ENCODE measurements at regions not wholly inside any gene's neighbourhood (a gene's known extent, or its start where the extent isn't known, plus 50 kb on each side); places are given as distances from the start of the nearest gene placed in this dataset.
A peak's percentile ranks its signal among the peaks of the same experiment; 100 is the strongest.

DNA sequence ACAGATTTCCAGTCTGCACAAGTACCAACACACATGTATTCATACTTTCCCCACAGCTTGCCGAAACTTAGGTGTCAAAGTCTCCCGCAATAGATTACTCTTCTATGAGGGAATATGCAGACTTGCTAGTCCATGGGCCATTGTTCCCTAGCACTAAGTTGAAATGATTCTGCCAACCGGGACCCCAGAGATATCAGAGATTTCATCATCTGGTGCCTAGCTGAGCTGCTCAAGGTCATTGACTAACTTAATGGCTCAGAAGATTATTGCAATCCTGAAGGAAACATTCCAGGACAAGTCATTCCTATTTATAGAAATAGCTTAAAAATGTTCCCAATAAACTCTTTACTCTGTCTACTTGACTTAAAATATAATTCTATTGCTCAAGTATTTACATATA, 202.6 kb downstream of the PIK3R1 start:
- H3K4me3 ChIP-seq: no peak overlapping the region
- peaks cover 16% of the 10 kb centered on the region for H3K4me1 ChIP-seq (ENCODE audit: insufficient read depth)
- TF ChIP-seq EP300 (IDR thresholded peaks at IDR 0.05) (no peak), POLR2A (IDR thresholded peaks at IDR 0.05) (no peak)
- TF ChIP-seq, protein P1, sequence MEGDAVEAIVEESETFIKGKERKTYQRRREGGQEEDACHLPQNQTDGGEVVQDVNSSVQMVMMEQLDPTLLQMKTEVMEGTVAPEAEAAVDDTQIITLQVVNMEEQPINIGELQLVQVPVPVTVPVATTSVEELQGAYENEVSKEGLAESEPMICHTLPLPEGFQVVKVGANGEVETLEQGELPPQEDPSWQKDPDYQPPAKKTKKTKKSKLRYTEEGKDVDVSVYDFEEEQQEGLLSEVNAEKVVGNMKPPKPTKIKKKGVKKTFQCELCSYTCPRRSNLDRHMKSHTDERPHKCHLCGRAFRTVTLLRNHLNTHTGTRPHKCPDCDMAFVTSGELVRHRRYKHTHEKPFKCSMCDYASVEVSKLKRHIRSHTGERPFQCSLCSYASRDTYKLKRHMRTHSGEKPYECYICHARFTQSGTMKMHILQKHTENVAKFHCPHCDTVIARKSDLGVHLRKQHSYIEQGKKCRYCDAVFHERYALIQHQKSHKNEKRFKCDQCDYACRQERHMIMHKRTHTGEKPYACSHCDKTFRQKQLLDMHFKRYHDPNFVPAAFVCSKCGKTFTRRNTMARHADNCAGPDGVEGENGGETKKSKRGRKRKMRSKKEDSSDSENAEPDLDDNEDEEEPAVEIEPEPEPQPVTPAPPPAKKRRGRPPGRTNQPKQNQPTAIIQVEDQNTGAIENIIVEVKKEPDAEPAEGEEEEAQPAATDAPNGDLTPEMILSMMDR (IDR thresholded peaks at IDR 0.05): no peak
- no peak overlapping the region for H3K27ac ChIP-seq
- peak in 2 of 5 donors; percentile 23 to 54 for DNase-seq
- no peaks in the 10 kb centered on the region for H3K36me3 ChIP-seq
- H3K27me3 ChIP-seq: no peaks in the 10 kb centered on the region
- intact Hi-C loops (cut with DNase I): no loop called here
- H3K9me3 ChIP-seq: no peaks in the 10 kb centered on the region
- 54 to 63% (median 59%) methylated on average over 3 of the region's 3 CpGs for WGBS, 3 donors

DNA sequence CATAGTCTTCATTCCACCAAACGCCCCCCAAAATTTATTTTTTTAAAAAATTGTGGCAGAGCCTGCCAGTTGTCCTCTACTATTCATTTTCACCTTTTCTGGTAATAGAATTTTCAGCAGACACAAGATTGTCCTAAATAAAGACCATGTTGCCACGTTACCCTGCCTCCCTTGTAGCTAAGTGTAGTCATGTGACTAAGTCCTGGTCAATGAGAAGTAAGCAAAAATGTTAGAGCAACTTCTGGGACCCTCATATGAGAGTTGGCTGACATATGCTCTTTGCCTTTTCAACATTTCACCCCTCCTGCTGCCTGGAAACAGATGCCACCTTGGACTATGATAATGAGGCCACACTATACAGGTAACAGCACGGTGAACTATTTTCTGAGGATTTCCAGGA, 203.1 kb downstream of the PIK3R1 start:
- no peak for TF ChIP-seq POLR2A (IDR thresholded peaks at IDR 0.05)
- TF ChIP-seq, protein P1 (IDR thresholded peaks at IDR 0.05): no peak
- no peak for TF ChIP-seq EP300 (IDR thresholded peaks at IDR 0.05)
- Histone ChIP-seq H3K27me3 (no peaks in the 10 kb centered on the region), H3K4me1 (ENCODE audit: insufficient read depth) (peaks cover 16% of the 10 kb centered on the region), H3K36me3 (no peaks in the 10 kb centered on the region), H3K27ac (no peak overlapping the region), H3K4me3 (no peak overlapping the region), H3K9me3 (no peaks in the 10 kb centered on the region)
- DNase-seq: no peak
- intact Hi-C loops (cut with DNase I): no loop called here
- 80 to 86% (median 85%) methylated on average over 3 of the region's 3 CpGs for WGBS, 3 donors

DNA sequence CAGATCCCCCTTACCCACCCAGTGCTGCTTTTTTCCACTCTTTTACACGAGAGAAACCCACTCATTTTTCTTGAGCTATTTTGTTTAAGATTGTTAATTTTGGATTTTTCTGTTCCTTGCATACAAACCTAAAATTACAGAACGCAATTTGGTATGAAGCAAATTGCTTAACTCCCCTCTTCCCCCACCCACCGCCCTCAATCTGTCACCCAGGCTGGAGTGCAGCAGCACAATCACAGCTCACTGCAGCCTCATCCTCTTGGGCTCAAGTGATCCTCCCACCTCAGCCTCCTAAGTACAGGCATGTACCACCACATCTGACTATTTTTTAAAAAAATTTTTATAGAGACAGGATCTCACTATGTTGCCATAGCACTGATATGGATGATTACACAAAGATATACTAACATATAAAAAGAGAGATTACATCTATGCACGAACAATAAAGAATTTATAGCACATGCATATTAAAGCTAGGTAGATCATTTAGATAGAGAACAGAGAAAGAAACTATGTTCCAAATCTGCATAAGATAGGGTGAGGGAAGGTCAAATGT, 203.6 kb downstream of the PIK3R1 start:
- peak overlapping the region; percentile 2 to 51 for H3K27ac ChIP-seq
- no peak for DNase-seq
- no peak overlapping the region for H3K4me3 ChIP-seq
- H3K9me3 ChIP-seq: no peaks in the 10 kb centered on the region
- TF ChIP-seq POLR2A (IDR thresholded peaks at IDR 0.05) (no peak), EP300 (IDR thresholded peaks at IDR 0.05) (no peak)
- TF ChIP-seq, protein P1 (IDR thresholded peaks at IDR 0.05): no peak
- peaks cover 16% of the 10 kb centered on the region for H3K4me1 ChIP-seq (ENCODE audit: insufficient read depth)
- intact Hi-C loops (cut with DNase I): no loop called here
- H3K36me3 ChIP-seq: no peaks in the 10 kb centered on the region
- H3K27me3 ChIP-seq: no peaks in the 10 kb centered on the region
- 77 to 84% (median 82%) methylated on average over 4 of the region's 4 CpGs for WGBS, 3 donors

DNA sequence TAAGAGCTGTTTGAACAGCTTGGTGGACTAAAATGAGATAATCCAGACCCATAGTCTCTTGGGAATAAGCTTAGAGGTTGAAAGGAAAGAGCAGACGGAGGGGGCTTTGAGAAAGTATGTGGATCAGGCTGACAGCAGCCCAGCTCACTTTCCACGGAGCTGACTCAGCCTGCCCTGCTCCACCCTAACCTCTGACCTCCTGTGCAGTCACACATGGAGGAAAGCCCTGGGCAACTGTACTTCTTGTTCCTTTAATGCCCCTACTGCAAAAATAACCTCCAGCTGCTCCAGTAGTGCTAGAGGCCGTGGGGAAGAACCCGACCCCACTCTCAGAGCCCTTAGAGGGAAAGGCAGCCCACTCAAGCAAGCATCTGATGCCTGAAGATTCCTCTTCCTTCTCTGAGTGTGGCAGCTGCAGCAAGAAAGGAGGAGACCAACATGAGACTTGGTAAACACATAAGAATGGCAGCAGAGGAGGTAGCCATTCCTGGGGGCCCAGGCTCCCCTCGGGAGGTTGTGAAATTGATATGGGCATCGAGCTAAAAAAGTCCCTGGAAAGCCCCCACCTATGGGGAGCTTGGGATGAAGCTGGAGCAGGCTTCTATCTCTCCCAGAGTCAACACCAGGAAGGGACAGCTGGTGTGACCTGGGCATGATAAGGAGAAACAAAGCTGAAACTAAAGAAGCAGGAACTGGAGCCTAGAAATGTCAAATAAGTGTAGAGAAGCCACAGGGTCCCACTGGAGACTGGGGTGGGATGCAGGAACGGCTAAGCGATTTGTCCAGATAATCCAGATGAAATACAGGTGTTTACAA, 204.3 kb downstream of the PIK3R1 start:
- no peak overlapping the region for H3K4me3 ChIP-seq
- peak overlapping the region; percentile 2 to 51 for H3K27ac ChIP-seq
- peak in 3 of 5 donors; percentile 30 to 63 (median 32) for DNase-seq
- no peaks in the 10 kb centered on the region for H3K27me3 ChIP-seq
- WGBS, 3 donors: 51 to 55% (median 53%) methylated on average over 8 of the region's 8 CpGs
- peaks cover 16% of the 10 kb centered on the region for H3K4me1 ChIP-seq (ENCODE audit: insufficient read depth)
- intact Hi-C loops (cut with DNase I): no loop called here
- no peak for TF ChIP-seq POLR2A (IDR thresholded peaks at IDR 0.05)
- TF ChIP-seq, protein P1 (IDR thresholded peaks at IDR 0.05): no peak
- TF ChIP-seq EP300 (IDR thresholded peaks at IDR 0.05): no peak
- no peaks in the 10 kb centered on the region for H3K36me3 ChIP-seq
- no peaks in the 10 kb centered on the region for H3K9me3 ChIP-seq

All from ovary (tissue), 7 donors.